ENCODE measurements at regions not wholly inside any gene's neighbourhood (a gene's known extent, or its start where the extent isn't known, plus 50 kb on each side); places are given as distances from the start of the nearest gene placed in this dataset.

DNA sequence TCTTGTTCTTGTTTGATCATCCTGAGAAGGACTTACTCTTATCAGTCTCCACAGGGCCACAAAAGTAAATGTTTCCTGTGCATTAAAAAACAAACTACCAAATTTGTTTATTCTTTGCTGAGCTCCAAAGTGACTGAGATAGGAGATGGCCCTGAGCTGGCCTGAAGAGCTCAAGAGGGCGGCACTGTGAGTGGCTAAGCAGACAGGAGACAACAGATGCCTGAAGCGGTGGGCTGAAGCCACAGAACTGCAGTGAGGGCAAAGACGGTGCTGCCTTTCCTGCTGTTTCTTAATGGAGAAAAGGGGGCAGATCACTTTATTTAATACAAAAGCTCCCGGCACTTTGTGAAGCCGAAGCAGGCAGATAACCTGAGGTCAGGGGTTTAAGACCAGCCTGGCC, 379.6 kb downstream of the ARL4A start:
- H3K27me3 Mint-ChIP-seq (ENCODE audit: unreplicated experiment): no peaks in the 10 kb centered on the region
- CTCF ChIA-PET: no interaction called here
- intact Hi-C loops (cut with micrococcal nuclease; ENCODE audit: unreplicated experiment): no loop called here
- peaks cover 8% of the 10 kb centered on the region for H3K4me1 Mint-ChIP-seq (ENCODE audit: low read depth, unreplicated experiment)
- no peaks in the 10 kb centered on the region for H3K36me3 Mint-ChIP-seq (ENCODE audit: insufficient read depth, unreplicated experiment)
- H3K27ac Mint-ChIP-seq (ENCODE audit: unreplicated experiment): no peak overlapping the region
- no peaks in the 10 kb centered on the region for H3K9me3 Mint-ChIP-seq (ENCODE audit: low read depth, unreplicated experiment)
- H3K4me3 Mint-ChIP-seq (ENCODE audit: low read depth, unreplicated experiment): no peak overlapping the region
- no peak for DNase-seq
- BruUV-seq (replicated peaks): no TSS peak
- TF ChIP-seq, protein P1, sequence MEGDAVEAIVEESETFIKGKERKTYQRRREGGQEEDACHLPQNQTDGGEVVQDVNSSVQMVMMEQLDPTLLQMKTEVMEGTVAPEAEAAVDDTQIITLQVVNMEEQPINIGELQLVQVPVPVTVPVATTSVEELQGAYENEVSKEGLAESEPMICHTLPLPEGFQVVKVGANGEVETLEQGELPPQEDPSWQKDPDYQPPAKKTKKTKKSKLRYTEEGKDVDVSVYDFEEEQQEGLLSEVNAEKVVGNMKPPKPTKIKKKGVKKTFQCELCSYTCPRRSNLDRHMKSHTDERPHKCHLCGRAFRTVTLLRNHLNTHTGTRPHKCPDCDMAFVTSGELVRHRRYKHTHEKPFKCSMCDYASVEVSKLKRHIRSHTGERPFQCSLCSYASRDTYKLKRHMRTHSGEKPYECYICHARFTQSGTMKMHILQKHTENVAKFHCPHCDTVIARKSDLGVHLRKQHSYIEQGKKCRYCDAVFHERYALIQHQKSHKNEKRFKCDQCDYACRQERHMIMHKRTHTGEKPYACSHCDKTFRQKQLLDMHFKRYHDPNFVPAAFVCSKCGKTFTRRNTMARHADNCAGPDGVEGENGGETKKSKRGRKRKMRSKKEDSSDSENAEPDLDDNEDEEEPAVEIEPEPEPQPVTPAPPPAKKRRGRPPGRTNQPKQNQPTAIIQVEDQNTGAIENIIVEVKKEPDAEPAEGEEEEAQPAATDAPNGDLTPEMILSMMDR (IDR thresholded peaks at IDR 0.05; ENCODE audit: unreplicated experiment): no peak

DNA sequence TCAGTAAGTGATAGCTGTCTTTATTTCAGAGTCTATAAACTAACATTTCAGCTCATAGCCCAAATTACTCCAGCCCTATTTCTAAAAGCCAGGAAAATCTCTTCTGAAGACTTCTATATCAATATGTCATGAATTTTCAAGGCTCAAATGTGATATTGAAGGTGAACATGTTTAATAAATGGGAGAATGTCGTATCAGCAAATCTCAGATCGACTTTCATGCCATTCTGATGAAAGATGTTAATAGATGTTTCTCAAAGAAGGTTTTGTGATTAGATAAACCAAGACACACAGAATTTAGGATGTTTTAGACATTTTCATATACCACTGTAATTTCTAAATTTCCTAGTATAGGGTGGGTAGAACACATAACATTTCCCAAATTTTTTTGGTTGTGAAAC, 380.6 kb downstream of the ARL4A start:
- H3K9me3 Mint-ChIP-seq (ENCODE audit: low read depth, unreplicated experiment): no peaks in the 10 kb centered on the region
- H3K27me3 Mint-ChIP-seq (ENCODE audit: unreplicated experiment): no peaks in the 10 kb centered on the region
- TF ChIP-seq, protein P1 (IDR thresholded peaks at IDR 0.05; ENCODE audit: unreplicated experiment): no peak
- intact Hi-C loops (cut with micrococcal nuclease; ENCODE audit: unreplicated experiment): no loop called here
- no peaks in the 10 kb centered on the region for H3K36me3 Mint-ChIP-seq (ENCODE audit: insufficient read depth, unreplicated experiment)
- CTCF ChIA-PET: no interaction called here
- H3K4me3 Mint-ChIP-seq (ENCODE audit: low read depth, unreplicated experiment): no peak overlapping the region
- no peaks in the 10 kb centered on the region for H3K4me1 Mint-ChIP-seq (ENCODE audit: low read depth, unreplicated experiment)
- BruUV-seq (replicated peaks): no TSS peak
- no peak overlapping the region for H3K27ac Mint-ChIP-seq (ENCODE audit: unreplicated experiment)
- DNase-seq: no peak

DNA sequence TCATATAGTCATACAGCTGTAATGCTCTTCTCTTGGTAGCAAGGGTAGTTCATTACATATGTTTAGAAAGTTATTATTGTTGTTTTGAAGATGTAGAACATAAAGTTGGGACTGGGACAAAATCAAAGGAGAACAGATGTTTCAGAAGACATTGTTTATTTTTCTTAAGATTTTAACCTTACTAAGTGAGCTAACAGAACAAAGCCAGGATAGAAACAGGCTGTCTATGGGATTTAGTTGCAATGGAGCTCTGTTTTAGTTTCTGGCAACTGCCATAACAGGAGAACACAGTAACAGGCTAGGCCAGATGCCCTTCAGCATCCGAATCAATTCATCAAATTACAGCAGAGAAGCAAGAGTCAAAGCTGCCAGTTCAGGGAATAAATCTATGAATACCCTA, 382.4 kb downstream of the ARL4A start:
- H3K4me1 Mint-ChIP-seq (ENCODE audit: low read depth, unreplicated experiment): no peaks in the 10 kb centered on the region
- no peaks in the 10 kb centered on the region for H3K27me3 Mint-ChIP-seq (ENCODE audit: unreplicated experiment)
- DNase-seq: no peak
- intact Hi-C loops (cut with micrococcal nuclease; ENCODE audit: unreplicated experiment): no loop called here
- H3K9me3 Mint-ChIP-seq (ENCODE audit: low read depth, unreplicated experiment): no peaks in the 10 kb centered on the region
- no TSS peak for BruUV-seq (replicated peaks)
- CTCF ChIA-PET: interaction anchor here (1.2 kb wide), 1 partner anchor 383 kb away, joined by 4 read pairs; the partner anchor contains the start of gene ARL4A
- H3K4me3 Mint-ChIP-seq (ENCODE audit: low read depth, unreplicated experiment): no peak overlapping the region
- TF ChIP-seq, protein P1 (IDR thresholded peaks at IDR 0.05; ENCODE audit: unreplicated experiment): no peak
- H3K27ac Mint-ChIP-seq (ENCODE audit: unreplicated experiment): no peak overlapping the region
- H3K36me3 Mint-ChIP-seq (ENCODE audit: insufficient read depth, unreplicated experiment): no peaks in the 10 kb centered on the region

DNA sequence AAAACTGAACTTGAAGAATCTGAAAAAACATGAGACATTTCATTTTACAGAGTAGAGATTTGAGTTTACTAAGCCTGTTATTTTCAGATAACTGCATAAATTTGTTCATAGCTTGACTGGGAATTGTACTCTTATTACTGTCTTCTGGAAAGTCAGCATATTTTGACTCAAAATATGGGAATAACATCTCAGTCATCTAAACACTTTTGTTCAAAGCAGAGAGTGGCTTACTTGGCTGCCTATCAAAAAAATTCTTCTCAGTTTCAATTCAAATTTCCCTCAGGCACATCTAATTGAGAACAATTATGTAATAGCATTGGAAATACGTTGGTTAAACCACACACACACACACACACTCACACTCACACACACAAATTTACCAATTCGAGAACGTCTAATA, 384.6 kb downstream of the ARL4A start:
- no peaks in the 10 kb centered on the region for H3K4me1 Mint-ChIP-seq (ENCODE audit: low read depth, unreplicated experiment)
- intact Hi-C loops (cut with micrococcal nuclease; ENCODE audit: unreplicated experiment): no loop called here
- BruUV-seq (replicated peaks): no TSS peak
- H3K9me3 Mint-ChIP-seq (ENCODE audit: low read depth, unreplicated experiment): no peaks in the 10 kb centered on the region
- CTCF ChIA-PET: no interaction called here
- TF ChIP-seq, protein P1 (IDR thresholded peaks at IDR 0.05; ENCODE audit: unreplicated experiment): no peak
- no peak overlapping the region for H3K27ac Mint-ChIP-seq (ENCODE audit: unreplicated experiment)
- no peak for DNase-seq
- no peaks in the 10 kb centered on the region for H3K27me3 Mint-ChIP-seq (ENCODE audit: unreplicated experiment)
- H3K36me3 Mint-ChIP-seq (ENCODE audit: insufficient read depth, unreplicated experiment): no peaks in the 10 kb centered on the region
- H3K4me3 Mint-ChIP-seq (ENCODE audit: low read depth, unreplicated experiment): no peak overlapping the region
